B cell (primary cell): ENCODE measurements at regions not wholly inside any gene's neighbourhood (a gene's known extent, or its start where the extent isn't known, plus 50 kb on each side); places are given as distances from the start of the nearest gene placed in this dataset.

Experiments used
- ATAC-seq: fragments of 200-7000 bp; cut with Tn5 transposase; one replicate; pipeline ENCODE4 v1.10.0; 2021; ENCODE audit warnings: low read depth, mild to moderate bottlenecking, moderate number of reproducible peaks, moderate library complexity
- CTCF ChIA-PET: fragments of 350-600 bp; sonication (Branson Sonifier 250); formaldehyde crosslinking; loops from one replicate; lab custom pipeline; 2021; ENCODE audit warnings: antibody characterized with exemption, inconsistent platforms; lab: Charles Lee
- POLR2A ChIA-PET: fragments of 350-600 bp; sonication (Branson Sonifier 250); formaldehyde crosslinking; loops from one replicate; lab custom pipeline; 2021; ENCODE audit warnings: antibody characterized with exemption; lab: Charles Lee
- DNase-seq: peaks from one replicate; pipeline ENCODE4 v3.0.0; 2013
- H2AFZ ChIP-seq: 2 replicates; pipeline ENCODE4 v1.6.1; 2012; ENCODE audit warnings: mild to moderate bottlenecking, low read depth, low read length; ENCODE audit not compliant: insufficient read depth, poor library complexity, severe bottlenecking
- H3K27ac ChIP-seq, 2 donors: 1 replicate in 1 of 2; 2 replicates in 1 of 2; pipeline ENCODE4 v1.5.1; 2012 to 2013; ENCODE audit warnings: low read length in 2 of 2, mild to moderate bottlenecking in 2 of 2, moderate library complexity in 1 of 2
- H3K27me3 ChIP-seq, 4 experiments: fragments of 200-600 bp in 1 of 4; sonication (generic) in 1 of 4; replicated peaks in 1 of 4; 1 replicate in 2 of 4; 2 replicates in 2 of 4; pipeline versions ENCODE4 v1.6.1 to v1.7.0; 2013 to 2016; ENCODE audit warnings: low read length in 3 of 4, mild to moderate bottlenecking in 2 of 4, mixed read lengths in 1 of 4, moderate library complexity in 1 of 4; ENCODE audit not compliant: insufficient read depth in 4 of 4, control insufficient read depth in 3 of 4; ENCODE audit errors: control extremely low read depth in 1 of 4
- H3K36me3 ChIP-seq, 2 experiments: replicated peaks in 1 of 2; 1 replicate in 1 of 2; 2 replicates in 1 of 2; pipeline versions ENCODE4 v1.6.1 to v1.7.1; 2013; ENCODE audit warnings: low read length in 1 of 2; ENCODE audit not compliant: insufficient read depth in 2 of 2, control insufficient read depth in 1 of 2; ENCODE audit errors: control extremely low read depth in 1 of 2, extremely low read depth in 1 of 2
- H3K4me1 ChIP-seq, 2 donors: fragments of 200-600 bp in 1 of 2; sonication (generic) in 1 of 2; 1 replicate in 1 of 2; 2 replicates in 1 of 2; pipeline versions ENCODE4 v1.5.1 to v1.6.1; 2013 to 2017; ENCODE audit warnings: low read length in 2 of 2; ENCODE audit not compliant: control insufficient read depth in 2 of 2, insufficient read depth in 2 of 2
- H3K4me2 ChIP-seq: replicated peaks from 2 replicates; pipeline ENCODE3; 2012; ENCODE audit warnings: mild to moderate bottlenecking, low read depth, low read length; ENCODE audit not compliant: poor library complexity, severe bottlenecking
- H3K4me3 ChIP-seq, 5 experiments: fragments of 200-600 bp in 1 of 5; sonication (generic) in 1 of 5; 1 replicate in 3 of 5; 2 replicates in 2 of 5; pipeline versions ENCODE4 v1.5.1 to v1.7.0; 2011 to 2016; ENCODE audit warnings: low read length in 4 of 5, mild to moderate bottlenecking in 4 of 5, low read depth in 2 of 5, control low read depth in 1 of 5, moderate library complexity in 1 of 5; ENCODE audit not compliant: insufficient read depth in 1 of 5; ENCODE audit errors: control extremely low read depth in 1 of 5, extremely low read depth in 1 of 5
- H3K79me2 ChIP-seq: fragments of 200-600 bp; sonication (generic); one replicate; pipeline ENCODE4 v1.6.0; 2016; ENCODE audit warnings: low read length; ENCODE audit not compliant: control insufficient read depth, insufficient read depth
- H3K9ac ChIP-seq: fragments of 200-600 bp; sonication (generic); 2 replicates; pipeline ENCODE4 v1.6.1; 2017; ENCODE audit warnings: mild to moderate bottlenecking, low read length, moderate library complexity
- H3K9me3 ChIP-seq, 3 donors: one replicate each; pipeline versions ENCODE4 v1.6.1 to v1.7.1; 2013; ENCODE audit warnings: low read length in 2 of 3; ENCODE audit not compliant: control insufficient read depth in 2 of 3, insufficient read depth in 1 of 3; ENCODE audit errors: control extremely low read depth in 1 of 3
- H4K20me1 ChIP-seq: 2 replicates; pipeline ENCODE4 v1.6.0; 2012; ENCODE audit warnings: mild to moderate bottlenecking, low read length; ENCODE audit not compliant: insufficient read depth, control insufficient read depth, poor library complexity, severe bottlenecking
- H3K27ac Mint-ChIP-seq: one replicate; pipeline ENCODE4 v1.8.0; 2021; ENCODE audit warnings: mixed read lengths
- H3K27me3 Mint-ChIP-seq: one replicate; pipeline ENCODE4 v1.8.0; 2021; ENCODE audit warnings: mixed read lengths
- H3K4me1 Mint-ChIP-seq: one replicate; pipeline ENCODE4 v1.8.0; 2021; ENCODE audit warnings: mixed read lengths
- H3K4me3 Mint-ChIP-seq: one replicate; pipeline ENCODE4 v1.8.0; 2021; ENCODE audit warnings: mixed read lengths
- H3K9me3 Mint-ChIP-seq: one replicate; pipeline ENCODE4 v1.8.0; 2022; ENCODE audit warnings: mixed read lengths; ENCODE audit not compliant: insufficient read depth
- EZH2 ChIP-seq: IDR thresholded peaks from 2 replicates; pipeline ENCODE4 v1.6.1; 2012; ENCODE audit warnings: borderline replicate concordance, low read depth, mild to moderate bottlenecking, moderate library complexity, low read length; ENCODE audit not compliant: insufficient read depth, poor library complexity, severe bottlenecking
- WGBS: methylation state at CpG from one replicate; pipeline ENCODE4 v1.1.5; 2013; ENCODE audit warnings: missing lambda C conversion rate; ENCODE audit not compliant: insufficient coverage; 5-methylcytosine and 5-hydroxymethylcytosine counted together
- intact Hi-C: fragments of 100-400 bp; cut with micrococcal nuclease; formaldehyde crosslinking; loops from one replicate; pipeline ENCODE4 v1.10.0; 2022
- TF ChIP-seq, protein P1 (sequence below): fragments of 200-600 bp; IDR thresholded peaks from one replicate; pipeline ENCODE4 v1.8.0; 2022; ENCODE audit warnings: antibody characterized with exemption, mild to moderate bottlenecking

DNA sequence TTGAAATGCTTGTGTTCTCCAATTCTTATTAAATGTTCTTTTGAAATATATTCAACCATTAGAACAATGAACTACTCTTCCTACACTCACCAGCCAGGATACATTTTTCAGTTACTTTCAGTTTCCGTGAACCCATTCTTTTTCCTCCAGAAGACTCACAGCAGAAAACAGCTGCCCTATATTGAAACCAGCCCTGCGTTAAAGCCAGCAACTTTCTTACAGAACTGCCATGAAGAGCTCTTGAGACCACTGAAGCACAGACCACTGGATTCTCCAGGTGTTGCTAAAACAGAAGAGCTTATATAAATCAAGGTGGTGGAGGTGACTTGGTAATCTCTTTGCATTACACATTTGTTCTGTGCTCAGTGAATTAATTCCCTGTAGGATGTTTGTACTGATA, 365.9 kb upstream of the C9orf72 start:
- H3K79me2 ChIP-seq, result no peaks in the 10 kb centered on the region
- DNase-seq (no peak), ATAC-seq (no peak)
- intact Hi-C loops, result no loop called here
- Mint-ChIP-seq H3K27me3 (no peaks in the 10 kb centered on the region), H3K4me1 (no peaks in the 10 kb centered on the region), H3K27ac (no peak overlapping the region), H3K4me3 (no peak overlapping the region), H3K9me3 (no peaks in the 10 kb centered on the region)
- H4K20me1 ChIP-seq, result no peaks in the 10 kb centered on the region
- H3K4me1 ChIP-seq, result no peaks in the 10 kb centered on the region
- no peak overlapping the region for H3K4me3 ChIP-seq
- CTCF ChIA-PET, result no interaction called here
- POLR2A ChIA-PET, result no interaction called here
- no peaks in the 10 kb centered on the region for H3K36me3 ChIP-seq
- H3K27me3 ChIP-seq, result no peaks in the 10 kb centered on the region
- H3K4me2 ChIP-seq, result no peak overlapping the region
- WGBS, result 79% methylated on average over 2 of the region's 2 CpGs
- H2AFZ ChIP-seq, result no peak overlapping the region
- no peak for TF ChIP-seq EZH2
- TF ChIP-seq, protein P1, sequence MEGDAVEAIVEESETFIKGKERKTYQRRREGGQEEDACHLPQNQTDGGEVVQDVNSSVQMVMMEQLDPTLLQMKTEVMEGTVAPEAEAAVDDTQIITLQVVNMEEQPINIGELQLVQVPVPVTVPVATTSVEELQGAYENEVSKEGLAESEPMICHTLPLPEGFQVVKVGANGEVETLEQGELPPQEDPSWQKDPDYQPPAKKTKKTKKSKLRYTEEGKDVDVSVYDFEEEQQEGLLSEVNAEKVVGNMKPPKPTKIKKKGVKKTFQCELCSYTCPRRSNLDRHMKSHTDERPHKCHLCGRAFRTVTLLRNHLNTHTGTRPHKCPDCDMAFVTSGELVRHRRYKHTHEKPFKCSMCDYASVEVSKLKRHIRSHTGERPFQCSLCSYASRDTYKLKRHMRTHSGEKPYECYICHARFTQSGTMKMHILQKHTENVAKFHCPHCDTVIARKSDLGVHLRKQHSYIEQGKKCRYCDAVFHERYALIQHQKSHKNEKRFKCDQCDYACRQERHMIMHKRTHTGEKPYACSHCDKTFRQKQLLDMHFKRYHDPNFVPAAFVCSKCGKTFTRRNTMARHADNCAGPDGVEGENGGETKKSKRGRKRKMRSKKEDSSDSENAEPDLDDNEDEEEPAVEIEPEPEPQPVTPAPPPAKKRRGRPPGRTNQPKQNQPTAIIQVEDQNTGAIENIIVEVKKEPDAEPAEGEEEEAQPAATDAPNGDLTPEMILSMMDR, result no peak
- no peak overlapping the region for H3K27ac ChIP-seq
- H3K9ac ChIP-seq, result no peak overlapping the region
- no peaks in the 10 kb centered on the region for H3K9me3 ChIP-seq

GRCh38 chr9:27940535-27940934, 367.3 kb upstream of the C9orf72 start:
- Histone ChIP-seq H3K36me3 (no peaks in the 10 kb centered on the region), H3K4me3 (no peak overlapping the region), H2AFZ (no peak overlapping the region), H3K4me1 (no peaks in the 10 kb centered on the region), H3K27ac (no peak overlapping the region), H3K27me3 (no peaks in the 10 kb centered on the region), H3K9ac (no peak overlapping the region), H3K4me2 (no peak overlapping the region), H3K79me2 (no peaks in the 10 kb centered on the region), H3K9me3 (no peaks in the 10 kb centered on the region), H4K20me1 (no peaks in the 10 kb centered on the region)
- ATAC-seq (no peak), DNase-seq (no peak)
- no CpG with 5 or more reads among the region's 3 CpGs for WGBS
- H3K27me3 Mint-ChIP-seq, result no peaks in the 10 kb centered on the region
- TF ChIP-seq EZH2, result no peak
- TF ChIP-seq, protein P1, result no peak
- no peaks in the 10 kb centered on the region for H3K4me1 Mint-ChIP-seq
- ChIA-PET CTCF (no interaction called here), POLR2A (no interaction called here)
- intact Hi-C loops, result no loop called here
- H3K4me3 Mint-ChIP-seq, result no peak overlapping the region
- H3K9me3 Mint-ChIP-seq, result no peaks in the 10 kb centered on the region
- no peak overlapping the region for H3K27ac Mint-ChIP-seq
